Uterus (tissue), 3 donors: ENCODE measurements at regions not wholly inside any gene's neighbourhood (a gene's known extent, or its start where the extent isn't known, plus 50 kb on each side); places are given as distances from the start of the nearest gene placed in this dataset.

Experiments
- DNase-seq, 2 donors: peaks; one replicate each; pipeline ENCODE4 v3.0.0-alpha.2; 2019 to 2020
- H3K27ac ChIP-seq, 2 donors: fragments of 200-600 bp; sonication (generic); 1 replicate in 1 of 2; 2 replicates in 1 of 2; pipeline ENCODE4 v1.5.1; 2016 to 2018
- H3K27me3 ChIP-seq, 2 donors: fragments of 200-600 bp; sonication (generic); one replicate each; pipeline ENCODE4 v1.5.1; 2018 to 2019; ENCODE audit warnings: control low read depth in 1 of 2
- H3K36me3 ChIP-seq, 2 donors: fragments of 200-600 bp; sonication (generic); one replicate each; pipeline ENCODE4 v1.5.1; 2019; ENCODE audit warnings: control low read depth in 1 of 2
- H3K4me1 ChIP-seq, 2 donors: fragments of 200-600 bp; sonication (generic); one replicate each; pipeline ENCODE4 v1.5.1; 2018 to 2019; ENCODE audit warnings: control low read depth in 1 of 2
- H3K4me3 ChIP-seq, 2 donors: fragments of 200-600 bp; sonication (generic); 1 replicate in 1 of 2; 2 replicates in 1 of 2; pipeline ENCODE4 v1.5.1; 2018 to 2019; ENCODE audit warnings: mild to moderate bottlenecking in 1 of 2
- H3K9me3 ChIP-seq, 2 donors: fragments of 200-600 bp; sonication (generic); one replicate each; pipeline ENCODE4 v1.5.1; 2019; ENCODE audit warnings: control low read depth in 1 of 2
- POLR2A ChIP-seq, 2 donors: fragments of 450-650 bp; IDR thresholded peaks; one replicate each; pipeline ENCODE4 v1.6.1; 2016; ENCODE audit warnings: antibody characterized with exemption in 2 of 2, mild to moderate bottlenecking in 1 of 2, moderate library complexity in 1 of 2
- intact Hi-C: fragments of 100-400 bp; cut with DNase I; formaldehyde crosslinking; loops from one replicate; pipeline ENCODE4 v1.15.1; 2023; ENCODE audit warnings: low total_unique reads
- TF ChIP-seq, protein P1 (sequence below), 4 experiments: fragments of 200-600 bp in 2 of 4; fragments of 450-650 bp in 2 of 4; sonication (generic) in 2 of 4; IDR thresholded peaks; one replicate each; pipeline ENCODE4 v1.5.1; 2016 to 2019; ENCODE audit warnings: antibody characterized with exemption in 4 of 4, mild to moderate bottlenecking in 2 of 4, moderate library complexity in 1 of 4
- donor health status: DM: yes; HTN: yes; CAD: no.

GRCh38 chr9:135301271-135302263, 178.0 kb upstream of the PPP1R26 start:
- Histone ChIP-seq H3K9me3 (no peaks in the 10 kb centered on the region), H3K27ac (no peak overlapping the region), H3K4me3 (no peak overlapping the region), H3K27me3 (no peaks in the 10 kb centered on the region), H3K4me1 (no peaks in the 10 kb centered on the region), H3K36me3 (no peaks in the 10 kb centered on the region)
- intact Hi-C loops: no loop called here
- no peak for TF ChIP-seq POLR2A (IDR thresholded peaks at IDR 0.05)
- TF ChIP-seq, protein P1, sequence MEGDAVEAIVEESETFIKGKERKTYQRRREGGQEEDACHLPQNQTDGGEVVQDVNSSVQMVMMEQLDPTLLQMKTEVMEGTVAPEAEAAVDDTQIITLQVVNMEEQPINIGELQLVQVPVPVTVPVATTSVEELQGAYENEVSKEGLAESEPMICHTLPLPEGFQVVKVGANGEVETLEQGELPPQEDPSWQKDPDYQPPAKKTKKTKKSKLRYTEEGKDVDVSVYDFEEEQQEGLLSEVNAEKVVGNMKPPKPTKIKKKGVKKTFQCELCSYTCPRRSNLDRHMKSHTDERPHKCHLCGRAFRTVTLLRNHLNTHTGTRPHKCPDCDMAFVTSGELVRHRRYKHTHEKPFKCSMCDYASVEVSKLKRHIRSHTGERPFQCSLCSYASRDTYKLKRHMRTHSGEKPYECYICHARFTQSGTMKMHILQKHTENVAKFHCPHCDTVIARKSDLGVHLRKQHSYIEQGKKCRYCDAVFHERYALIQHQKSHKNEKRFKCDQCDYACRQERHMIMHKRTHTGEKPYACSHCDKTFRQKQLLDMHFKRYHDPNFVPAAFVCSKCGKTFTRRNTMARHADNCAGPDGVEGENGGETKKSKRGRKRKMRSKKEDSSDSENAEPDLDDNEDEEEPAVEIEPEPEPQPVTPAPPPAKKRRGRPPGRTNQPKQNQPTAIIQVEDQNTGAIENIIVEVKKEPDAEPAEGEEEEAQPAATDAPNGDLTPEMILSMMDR (IDR thresholded peaks at IDR 0.05): no peak
- DNase-seq: no peak

- no peaks in the 10 kb centered on the region for H3K9me3 ChIP-seq
- no peaks in the 10 kb centered on the region for H3K4me1 ChIP-seq
- no peaks in the 10 kb centered on the region for H3K27me3 ChIP-seq
- no peak overlapping the region for H3K27ac ChIP-seq
- intact Hi-C loops: no loop called here
- no peak overlapping the region for H3K4me3 ChIP-seq
- H3K36me3 ChIP-seq: no peaks in the 10 kb centered on the region
- no peak for DNase-seq
- TF ChIP-seq, protein P1 (IDR thresholded peaks at IDR 0.05): no peak
Measured at GRCh38 chr9:135302329-135303279, 177.0 kb upstream of the PPP1R26 start.

DNA sequence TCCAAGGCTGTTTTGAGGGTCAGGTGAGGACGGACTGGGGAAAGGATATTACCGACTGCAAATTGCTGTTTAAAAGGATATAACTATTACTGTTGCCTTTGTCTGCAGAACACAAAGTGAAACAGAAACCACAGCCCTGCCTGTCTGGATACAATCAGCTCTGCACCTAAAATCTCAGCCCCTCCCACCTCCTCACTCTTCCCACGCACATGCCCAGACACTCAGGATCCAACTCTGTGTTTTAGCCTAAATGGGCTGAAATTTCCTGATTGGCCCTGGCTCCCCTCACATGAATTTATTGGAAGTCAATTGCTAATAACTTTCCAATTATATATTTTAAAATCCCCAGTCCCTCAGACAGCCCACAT, 176.3 kb upstream of the PPP1R26 start:
- DNase-seq: no peak
- no peak overlapping the region for H3K4me3 ChIP-seq
- H3K27ac ChIP-seq: no peak overlapping the region
- no peaks in the 10 kb centered on the region for H3K4me1 ChIP-seq
- no peaks in the 10 kb centered on the region for H3K9me3 ChIP-seq
- H3K27me3 ChIP-seq: no peaks in the 10 kb centered on the region
- intact Hi-C loops: no loop called here
- no peak for TF ChIP-seq POLR2A (IDR thresholded peaks at IDR 0.05)
- TF ChIP-seq, protein P1 (IDR thresholded peaks at IDR 0.05): no peak
- H3K36me3 ChIP-seq: no peaks in the 10 kb centered on the region

- no peak for TF ChIP-seq POLR2A (IDR thresholded peaks at IDR 0.05)
- TF ChIP-seq, protein P1 (IDR thresholded peaks at IDR 0.05): no peak
- Histone ChIP-seq H3K4me3 (no peak overlapping the region), H3K27me3 (no peaks in the 10 kb centered on the region), H3K4me1 (no peaks in the 10 kb centered on the region), H3K9me3 (no peaks in the 10 kb centered on the region), H3K27ac (no peak overlapping the region), H3K36me3 (no peaks in the 10 kb centered on the region)
- no peak for DNase-seq
- intact Hi-C loops: no loop called here
Measured at GRCh38 chr9:135303865-135304499, 175.6 kb upstream of the PPP1R26 start.
